Mucosa of rectum (tissue), 2 donors: ENCODE measurements at regions not wholly inside any gene's neighbourhood (a gene's known extent, or its start where the extent isn't known, plus 50 kb on each side); places are given as distances from the start of the nearest gene placed in this dataset.
"Not testable (repeated sequence)": the region's sequence is repeated elsewhere in the genome, so short reads cannot be mapped to it uniquely, and the experiment has no call there.

Experiments used
- H3K27ac ChIP-seq, 2 donors: one replicate each; pipeline ENCODE4 v1.7.0; 2013; ENCODE audit warnings: inconsistent platforms in 2 of 2, low read depth in 2 of 2, low read length in 2 of 2
- H3K27me3 ChIP-seq, 2 donors: one replicate each; pipeline ENCODE4 v1.7.0; 2013; ENCODE audit warnings: low read length in 2 of 2; ENCODE audit not compliant: control insufficient read depth in 2 of 2, insufficient read depth in 2 of 2
- H3K36me3 ChIP-seq, 2 donors: one replicate each; pipeline ENCODE4 v1.7.0; 2013; ENCODE audit warnings: low read length in 2 of 2; ENCODE audit not compliant: control insufficient read depth in 2 of 2, insufficient read depth in 2 of 2
- H3K4me1 ChIP-seq, 2 donors: one replicate each; pipeline ENCODE4 v1.7.0; 2013; ENCODE audit warnings: low read length in 2 of 2, mild to moderate bottlenecking in 1 of 2; ENCODE audit not compliant: control insufficient read depth in 2 of 2, insufficient read depth in 2 of 2
- H3K4me3 ChIP-seq, 2 donors: one replicate each; pipeline ENCODE4 v1.7.0; 2013; ENCODE audit warnings: low read length in 2 of 2
- H3K9ac ChIP-seq, 2 donors: one replicate each; pipeline ENCODE4 v1.7.0; 2013; ENCODE audit warnings: low read length in 2 of 2, low read depth in 1 of 2, mild to moderate bottlenecking in 1 of 2
- H3K9me3 ChIP-seq, 2 donors: one replicate each; pipeline ENCODE4 v1.7.0; 2013; ENCODE audit warnings: low read length in 2 of 2; ENCODE audit not compliant: control insufficient read depth in 2 of 2
- donor health status: healthy.
- donor health status: Normal muscosa, but diverticular disease.

GRCh38 chr4:11073621-11074051, 355.1 kb downstream of the HS3ST1 start:
- H3K9me3 ChIP-seq: no peaks in the 10 kb centered on the region
- H3K27ac ChIP-seq: no peak overlapping the region
- H3K27me3 ChIP-seq: no peaks in the 10 kb centered on the region
- H3K36me3 ChIP-seq: no peaks in the 10 kb centered on the region
- H3K4me3 ChIP-seq: no peak overlapping the region
- peaks cover 0 to 3% of the 10 kb centered on the region in 2 donors for H3K4me1 ChIP-seq
- H3K9ac ChIP-seq: no peak overlapping the region

GRCh38 chr4:11072999-11073398, 355.7 kb downstream of the HS3ST1 start:
- Histone ChIP-seq H3K4me1 (peaks cover 0 to 3% of the 10 kb centered on the region in 2 donors), H3K9ac (no peak overlapping the region), H3K27ac (no peak overlapping the region), H3K9me3 (no peaks in the 10 kb centered on the region), H3K36me3 (no peaks in the 10 kb centered on the region), H3K4me3 (no peak overlapping the region), H3K27me3 (no peaks in the 10 kb centered on the region)

- H3K27me3 ChIP-seq: no peaks in the 10 kb centered on the region
- no peak overlapping the region for H3K27ac ChIP-seq
- no peaks in the 10 kb centered on the region for H3K9me3 ChIP-seq
- H3K4me3 ChIP-seq: no peak overlapping the region
- H3K4me1 ChIP-seq: peaks cover 0 to 3% of the 10 kb centered on the region in 2 donors
- H3K36me3 ChIP-seq: no peaks in the 10 kb centered on the region
- no peak overlapping the region for H3K9ac ChIP-seq
Observed at GRCh38 chr4:11072463-11072862, 356.2 kb downstream of the HS3ST1 start.

- no peak overlapping the region for H3K4me3 ChIP-seq
- no peak overlapping the region for H3K9ac ChIP-seq
- no peaks in the 10 kb centered on the region for H3K9me3 ChIP-seq
- no peak overlapping the region for H3K27ac ChIP-seq
- no peaks in the 10 kb centered on the region for H3K36me3 ChIP-seq
- peaks cover 0 to 3% of the 10 kb centered on the region in 2 donors for H3K4me1 ChIP-seq
- H3K27me3 ChIP-seq: no peaks in the 10 kb centered on the region
Observed at GRCh38 chr4:11070813-11071212, 357.9 kb downstream of the HS3ST1 start.

GRCh38 chr4:11069581-11070211, 359.0 kb downstream of the HS3ST1 start:
- Histone ChIP-seq H3K4me3 (no peak overlapping the region), H3K27ac (no peak overlapping the region), H3K9ac (no peak overlapping the region), H3K36me3 (no peaks in the 10 kb centered on the region), H3K9me3 (no peaks in the 10 kb centered on the region), H3K27me3 (no peaks in the 10 kb centered on the region), H3K4me1 (no peaks in the 10 kb centered on the region)

GRCh38 chr4:11069083-11069482, 359.6 kb downstream of the HS3ST1 start:
- no peaks in the 10 kb centered on the region for H3K36me3 ChIP-seq
- H3K27me3 ChIP-seq: no peaks in the 10 kb centered on the region
- no peaks in the 10 kb centered on the region for H3K4me1 ChIP-seq
- H3K4me3 ChIP-seq: no peak overlapping the region
- no peaks in the 10 kb centered on the region for H3K9me3 ChIP-seq
- no peak overlapping the region for H3K9ac ChIP-seq
- H3K27ac ChIP-seq: no peak overlapping the region

- not testable (repeated sequence) for H3K9me3 ChIP-seq, H3K27me3 ChIP-seq, H3K36me3 ChIP-seq, H3K4me1 ChIP-seq, H3K27ac ChIP-seq, H3K9ac ChIP-seq, H3K4me3 ChIP-seq
Observed at GRCh38 chr4:11066584-11066983, 362.1 kb downstream of the HS3ST1 start.

GRCh38 chr4:11060637-11061036, 368.1 kb downstream of the HS3ST1 start:
- H3K4me1 ChIP-seq, H3K27ac ChIP-seq, H3K4me3 ChIP-seq, H3K9me3 ChIP-seq, H3K27me3 ChIP-seq, H3K9ac ChIP-seq, H3K36me3 ChIP-seq: not testable (repeated sequence)

GRCh38 chr4:11054937-11055336, 370.4 kb upstream of the CLNK start:
- H3K27ac ChIP-seq, H3K9me3 ChIP-seq, H3K4me3 ChIP-seq, H3K9ac ChIP-seq, H3K36me3 ChIP-seq, H3K4me1 ChIP-seq, H3K27me3 ChIP-seq: not testable (repeated sequence)

GRCh38 chr4:11053601-11054220, 369.1 kb upstream of the CLNK start:
- Histone ChIP-seq H3K9ac (no peak overlapping the region), H3K4me1 (peaks cover 0 to 2% of the 10 kb centered on the region in 2 donors), H3K4me3 (no peak overlapping the region), H3K36me3 (no peaks in the 10 kb centered on the region), H3K27ac (no peak overlapping the region), H3K27me3 (no peaks in the 10 kb centered on the region), H3K9me3 (no peaks in the 10 kb centered on the region)
